PC-3 (cell line): ENCODE measurements at regions not wholly inside any gene's neighbourhood (a gene's known extent, or its start where the extent isn't known, plus 50 kb on each side); places are given as distances from the start of the nearest gene placed in this dataset.

Experiments
- ATAC-seq: fragments of 200-7000 bp; cut with Tn5 transposase; 2 replicates; pipeline ENCODE4 v1.9.1; 2020; ENCODE audit warnings: mild to moderate bottlenecking, moderate library complexity
- BruUV-seq: library from RNA; stranded (reverse); fragments of 400-500 nt; replicated peaks from 2 replicates; lab custom pipeline; 2021; lab: Mats Ljungman, UMichigan
- CTCF ChIA-PET: fragments of 300-600 bp; sonication (Branson Sonifier 250); formaldehyde crosslinking; loops from one replicate; lab custom pipeline; 2022; ENCODE audit warnings: antibody characterized with exemption; lab: Charles Lee
- POLR2A ChIA-PET: fragments of 300-600 bp; sonication (Branson Sonifier 250); formaldehyde crosslinking; loops from one replicate; lab custom pipeline; 2022; ENCODE audit warnings: antibody characterized with exemption; ENCODE audit not compliant: unreplicated experiment; lab: Charles Lee
- DNase-seq: peaks from one replicate; pipeline ENCODE4 v3.0.0-alpha.2; 2015
- H2AFZ ChIP-seq: fragments of 300-600 bp; sonication (generic); 2 replicates; pipeline ENCODE4 v1.6.0; 2016; ENCODE audit warnings: antibody characterized with exemption, low read length
- H3F3A ChIP-seq: fragments of 300-600 bp; sonication (generic); one replicate; pipeline ENCODE4 v1.6.0; 2017; ENCODE audit warnings: antibody characterized with exemption, low read length, control low read depth, mild to moderate bottlenecking; ENCODE audit not compliant: unreplicated experiment
- H3K27ac ChIP-seq: fragments of 300-600 bp; sonication (generic); 2 replicates; pipeline ENCODE4 v1.5.1; 2016; ENCODE audit warnings: mild to moderate bottlenecking, low read length
- H3K27me3 ChIP-seq: fragments of 300-600 bp; sonication (generic); 2 replicates; pipeline ENCODE4 v1.6.1; 2016; ENCODE audit warnings: low read length, mixed read lengths
- H3K36me3 ChIP-seq: fragments of 300-600 bp; sonication (generic); 2 replicates; pipeline ENCODE4 v1.6.1; 2016; ENCODE audit warnings: low read depth, mixed run types, low read length, mixed read lengths
- H3K4me1 ChIP-seq: fragments of 300-600 bp; sonication (generic); 2 replicates; pipeline ENCODE4 v1.5.1; 2016; ENCODE audit warnings: low read length; ENCODE audit not compliant: insufficient read depth
- H3K4me2 ChIP-seq: fragments of 300-600 bp; sonication (generic); 2 replicates; pipeline ENCODE4 v1.6.0; 2016; ENCODE audit warnings: low read length
- H3K4me3 ChIP-seq: fragments of 300-600 bp; sonication (generic); 2 replicates; pipeline ENCODE4 v1.5.1; 2016; ENCODE audit warnings: mild to moderate bottlenecking, low read length, mixed read lengths
- H3K79me2 ChIP-seq: fragments of 300-600 bp; sonication (generic); 2 replicates; pipeline ENCODE4 v1.6.1; 2017; ENCODE audit warnings: low read length, mixed read lengths
- H3K9ac ChIP-seq: fragments of 300-600 bp; sonication (generic); 2 replicates; pipeline ENCODE4 v1.6.0; 2016; ENCODE audit warnings: mild to moderate bottlenecking, low read length
- H3K9me2 ChIP-seq: fragments of 300-600 bp; sonication (generic); replicated peaks from 2 replicates; pipeline ENCODE4 v1.6.1; 2016; ENCODE audit warnings: mixed run types, low read length, mixed read lengths
- H3K9me3 ChIP-seq: fragments of 300-600 bp; sonication (generic); 2 replicates; pipeline ENCODE4 v1.6.1; 2016; ENCODE audit warnings: low read length, mixed read lengths
- H4K20me1 ChIP-seq: fragments of 300-600 bp; sonication (generic); 2 replicates; pipeline ENCODE4 v1.6.1; 2016; ENCODE audit warnings: low read length, mixed read lengths
- EZH2 ChIP-seq: fragments of 300-600 bp; sonication (generic); IDR thresholded peaks from one replicate; pipeline ENCODE4 v1.6.1; 2017; ENCODE audit warnings: antibody characterized with exemption, mild to moderate bottlenecking, low read length; ENCODE audit not compliant: unreplicated experiment
- EZH2phosphoT487 ChIP-seq: fragments of 300-600 bp; sonication (generic); IDR thresholded peaks from 2 replicates; pipeline ENCODE4 v1.6.1; 2018; ENCODE audit warnings: mild to moderate bottlenecking, antibody characterized with exemption, low read length, borderline replicate concordance
- intact Hi-C: fragments of 100-400 bp; cut with micrococcal nuclease; formaldehyde crosslinking; loops from 2 replicates; pipeline ENCODE4 v1.9.0; 2023
- TF ChIP-seq, protein P1 (sequence below): fragments of 300-600 bp; sonication (generic); conservative IDR thresholded peaks from 2 replicates; pipeline ENCODE4 v1.5.1; 2017; ENCODE audit warnings: antibody characterized with exemption, low read depth, mild to moderate bottlenecking, low read length

DNA sequence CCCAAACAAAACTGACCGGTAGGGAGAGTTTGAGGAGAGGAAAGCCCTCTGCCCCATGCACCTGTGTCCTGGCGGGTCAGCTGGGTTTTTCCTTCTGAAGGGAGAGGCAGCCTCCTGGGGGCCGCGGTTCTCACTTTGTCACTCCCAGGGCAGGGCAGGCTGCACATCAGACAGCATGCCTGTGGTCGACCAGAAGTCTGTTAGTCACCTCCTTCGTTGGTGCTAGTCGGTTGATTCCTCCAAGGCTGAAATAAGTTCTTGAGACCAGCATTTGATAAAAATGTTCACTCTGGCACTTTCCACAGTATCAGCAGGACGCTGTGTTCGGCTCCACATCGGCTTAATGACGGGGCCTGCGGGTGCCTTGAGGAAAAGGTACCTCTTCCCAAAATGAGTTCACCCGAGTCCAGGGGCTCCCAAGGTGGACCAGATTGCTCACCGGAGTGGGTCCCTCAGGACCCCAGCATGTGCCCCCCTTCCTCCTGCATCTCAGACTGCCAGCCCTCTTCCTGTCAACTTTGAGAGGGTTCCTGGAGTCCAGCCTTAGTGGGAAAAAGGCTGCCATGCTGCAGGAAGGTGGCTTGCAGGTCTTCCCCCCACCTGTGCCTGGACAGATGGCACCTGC is 373.7 kb upstream of the B3GAT1 start:
- no peaks in the 10 kb centered on the region for H3K36me3 ChIP-seq
- H3K4me3 ChIP-seq = no peak overlapping the region
- TF ChIP-seq EZH2phosphoT487 (no peak), EZH2 (no peak)
- TF ChIP-seq, protein P1, sequence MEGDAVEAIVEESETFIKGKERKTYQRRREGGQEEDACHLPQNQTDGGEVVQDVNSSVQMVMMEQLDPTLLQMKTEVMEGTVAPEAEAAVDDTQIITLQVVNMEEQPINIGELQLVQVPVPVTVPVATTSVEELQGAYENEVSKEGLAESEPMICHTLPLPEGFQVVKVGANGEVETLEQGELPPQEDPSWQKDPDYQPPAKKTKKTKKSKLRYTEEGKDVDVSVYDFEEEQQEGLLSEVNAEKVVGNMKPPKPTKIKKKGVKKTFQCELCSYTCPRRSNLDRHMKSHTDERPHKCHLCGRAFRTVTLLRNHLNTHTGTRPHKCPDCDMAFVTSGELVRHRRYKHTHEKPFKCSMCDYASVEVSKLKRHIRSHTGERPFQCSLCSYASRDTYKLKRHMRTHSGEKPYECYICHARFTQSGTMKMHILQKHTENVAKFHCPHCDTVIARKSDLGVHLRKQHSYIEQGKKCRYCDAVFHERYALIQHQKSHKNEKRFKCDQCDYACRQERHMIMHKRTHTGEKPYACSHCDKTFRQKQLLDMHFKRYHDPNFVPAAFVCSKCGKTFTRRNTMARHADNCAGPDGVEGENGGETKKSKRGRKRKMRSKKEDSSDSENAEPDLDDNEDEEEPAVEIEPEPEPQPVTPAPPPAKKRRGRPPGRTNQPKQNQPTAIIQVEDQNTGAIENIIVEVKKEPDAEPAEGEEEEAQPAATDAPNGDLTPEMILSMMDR = no peak
- H2AFZ ChIP-seq = no peak overlapping the region
- no peak overlapping the region for H3K27ac ChIP-seq
- H3K4me2 ChIP-seq = no peak overlapping the region
- H3K27me3 ChIP-seq = no peaks in the 10 kb centered on the region; the same call in 1 of the 2 replicates
- POLR2A ChIA-PET = no interaction called here
- BruUV-seq = no TSS peak
- H3K4me1 ChIP-seq = no peaks in the 10 kb centered on the region
- no peaks in the 10 kb centered on the region for H3K79me2 ChIP-seq
- no peaks in the 10 kb centered on the region for H3F3A ChIP-seq
- 0 out of 2 replicates have a peak, but pooled peaks cover 4% of the 10 kb centered on the region for H3K9me3 ChIP-seq
- intact Hi-C loops = no loop called here
- no peaks in the 10 kb centered on the region for H3K9me2 ChIP-seq
- no peak for DNase-seq
- CTCF ChIA-PET = no interaction called here
- no peak overlapping the region for H3K9ac ChIP-seq
- ATAC-seq = no peak
- no peaks in the 10 kb centered on the region for H4K20me1 ChIP-seq

- Histone ChIP-seq H3K79me2 (no peaks in the 10 kb centered on the region), H3K9me2 (no peaks in the 10 kb centered on the region), H2AFZ (no peak overlapping the region), H3K4me2 (no peak overlapping the region), H3K27ac (no peak overlapping the region), H3K27me3 (no peaks in the 10 kb centered on the region; the same call in 1 of the 2 replicates), H3F3A (no peaks in the 10 kb centered on the region), H3K9me3 (0 out of 2 replicates have a peak, but pooled peaks cover 4% of the 10 kb centered on the region), H3K4me3 (no peak overlapping the region), H3K9ac (no peak overlapping the region), H3K4me1 (no peaks in the 10 kb centered on the region), H3K36me3 (no peaks in the 10 kb centered on the region), H4K20me1 (no peaks in the 10 kb centered on the region)
- ChIA-PET CTCF (no interaction called here), POLR2A (no interaction called here)
- DNase-seq = no peak
- TF ChIP-seq, protein P1 = no peak
- no peak for TF ChIP-seq EZH2phosphoT487
- TF ChIP-seq EZH2 = no peak
- no TSS peak for BruUV-seq
- no peak for ATAC-seq
- intact Hi-C loops = no loop called here
These were observed 373.0 kb upstream of the B3GAT1 start for GRCh38 chr11:134785059-134785458.

- Histone ChIP-seq H3K27me3 (no peaks in the 10 kb centered on the region; the same call in 1 of the 2 replicates), H3K9me2 (no peaks in the 10 kb centered on the region), H3K9ac (no peak overlapping the region), H3K36me3 (no peaks in the 10 kb centered on the region), H3K27ac (no peak overlapping the region), H3K79me2 (no peaks in the 10 kb centered on the region), H3K9me3 (0 out of 2 replicates have a peak, but pooled peaks cover 4% of the 10 kb centered on the region), H3K4me3 (no peak overlapping the region), H2AFZ (no peak overlapping the region), H3K4me2 (no peak overlapping the region), H3K4me1 (no peaks in the 10 kb centered on the region), H4K20me1 (no peaks in the 10 kb centered on the region), H3F3A (no peaks in the 10 kb centered on the region)
- ChIA-PET POLR2A (no interaction called here), CTCF (no interaction called here)
- intact Hi-C loops = no loop called here
- no peak for DNase-seq
- no peak for ATAC-seq
- BruUV-seq = no TSS peak
- TF ChIP-seq EZH2 (no peak), EZH2phosphoT487 (no peak)
- TF ChIP-seq, protein P1 = no peak
These were observed 372.5 kb upstream of the B3GAT1 start for GRCh38 chr11:134784568-134784967.
